GM18505 (cell line): ENCODE measurements at regions not wholly inside any gene's neighbourhood (a gene's known extent, or its start where the extent isn't known, plus 50 kb on each side); places are given as distances from the start of the nearest gene placed in this dataset.

Experiments used
- ATAC-seq: cut with Tn5 transposase; IDR thresholded peaks from one replicate; pipeline ENCODE4 v1.9.1; 2021; ENCODE audit not compliant: unreplicated experiment
- POLR2A ChIP-seq: IDR thresholded peaks from 4 replicates; pipeline ENCODE4 v1.6.1; 2011; ENCODE audit warnings: borderline replicate concordance; ENCODE audit not compliant: insufficient read depth, insufficient read length; ENCODE audit errors: extremely low read depth

DNA sequence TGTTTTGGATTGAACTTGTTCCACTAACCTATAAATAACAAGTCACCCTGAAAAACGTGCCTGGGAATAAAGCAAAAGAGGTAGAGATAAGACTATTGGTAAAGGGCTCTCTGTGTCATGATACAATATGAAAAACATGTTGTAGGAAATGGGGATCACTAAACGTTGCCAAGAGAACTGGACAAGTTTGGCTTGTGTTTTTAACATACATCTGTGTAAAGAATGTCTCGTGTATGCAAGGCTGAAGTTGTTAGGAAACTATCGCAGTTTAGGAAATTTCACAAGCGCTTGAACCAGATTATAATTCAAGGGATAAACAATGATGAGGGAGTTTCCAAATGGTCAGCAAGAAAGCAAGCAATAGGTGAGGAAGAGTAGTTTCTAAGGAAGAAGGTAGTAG, 655.8 kb downstream of the PCDH7 start:
- no peak for TF ChIP-seq POLR2A

DNA sequence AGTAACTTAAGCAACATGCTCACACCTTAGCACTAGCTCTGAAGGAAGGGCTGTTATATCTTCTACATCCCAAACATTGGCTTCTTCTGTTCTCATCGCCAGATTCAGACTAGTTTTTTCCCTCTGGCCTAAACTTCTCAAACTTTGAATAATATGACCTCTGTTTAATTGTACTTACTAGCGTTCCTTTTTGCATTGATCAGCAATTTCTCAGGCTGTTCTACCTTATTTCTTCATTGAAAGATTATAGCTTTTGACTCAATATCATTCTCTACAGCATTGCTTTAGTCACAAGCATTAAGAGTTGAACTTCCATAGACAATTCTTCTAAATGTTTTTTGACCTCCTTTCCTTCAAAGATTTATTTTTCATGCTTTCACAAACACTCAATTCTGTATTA, 659.2 kb downstream of the PCDH7 start:
- ATAC-seq = no peak
- TF ChIP-seq POLR2A = no peak

More for the DNA sequence above, 655.8 kb downstream of the PCDH7 start:
- ATAC-seq = no peak

DNA sequence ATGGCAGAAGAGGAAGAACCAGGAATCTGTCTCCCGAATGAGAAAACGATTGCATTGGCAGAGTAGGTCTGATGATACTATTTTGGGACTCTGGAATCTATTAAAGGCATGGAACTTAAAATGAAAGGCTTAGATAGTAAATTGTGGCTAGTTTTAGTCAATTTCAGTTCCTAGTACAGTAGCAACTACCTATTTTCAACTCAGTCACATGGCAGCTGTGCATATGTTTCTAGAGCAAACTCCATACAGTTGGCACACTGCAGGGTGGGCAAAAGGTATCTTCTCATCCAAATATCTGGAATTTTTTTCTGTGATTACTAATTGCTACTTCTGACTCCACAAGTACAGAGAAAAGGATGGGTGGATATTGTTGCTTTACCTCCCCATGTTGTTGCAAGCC, 663.6 kb downstream of the PCDH7 start:
- TF ChIP-seq POLR2A = no peak
- no peak for ATAC-seq

DNA sequence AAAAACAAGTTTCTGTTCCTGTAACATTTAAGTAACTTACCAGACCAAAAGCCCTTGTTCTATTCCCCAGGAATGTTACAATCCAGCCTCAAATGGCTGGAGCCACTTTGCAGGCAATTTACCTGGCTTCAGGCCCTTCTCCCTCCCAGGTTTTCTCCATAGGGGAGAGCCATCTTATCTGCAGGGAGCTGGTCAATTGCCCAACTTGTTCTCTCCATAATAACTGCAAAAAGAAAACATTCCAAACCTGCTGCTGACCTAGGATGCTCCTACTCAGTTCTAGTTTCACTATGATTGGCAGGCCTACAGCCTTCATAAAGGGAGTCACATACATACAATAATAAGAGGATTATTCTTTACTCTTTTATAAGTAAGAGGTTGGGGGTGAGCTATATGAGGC, 670.7 kb downstream of the PCDH7 start:
- TF ChIP-seq POLR2A = no peak
- no peak for ATAC-seq

DNA sequence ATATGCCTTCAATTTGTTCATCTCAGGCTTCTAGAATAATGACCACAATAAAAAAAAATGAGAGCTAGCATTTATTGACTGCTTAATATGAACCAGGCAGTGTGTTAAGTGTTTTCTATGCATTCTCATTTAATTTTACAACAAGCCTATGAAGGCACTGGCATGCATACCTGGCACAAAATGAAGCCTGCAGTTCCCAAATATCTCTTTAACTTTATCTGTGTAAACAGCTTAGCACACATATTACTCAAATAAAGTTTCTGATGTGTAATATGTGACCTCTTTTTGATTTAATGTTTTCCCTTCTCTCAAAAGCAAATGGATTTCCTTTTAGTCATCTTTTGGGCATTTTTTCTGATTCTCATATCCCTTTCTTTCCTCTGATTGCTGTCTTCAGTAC, 671.8 kb downstream of the PCDH7 start:
- TF ChIP-seq POLR2A = no peak
- no peak for ATAC-seq

DNA sequence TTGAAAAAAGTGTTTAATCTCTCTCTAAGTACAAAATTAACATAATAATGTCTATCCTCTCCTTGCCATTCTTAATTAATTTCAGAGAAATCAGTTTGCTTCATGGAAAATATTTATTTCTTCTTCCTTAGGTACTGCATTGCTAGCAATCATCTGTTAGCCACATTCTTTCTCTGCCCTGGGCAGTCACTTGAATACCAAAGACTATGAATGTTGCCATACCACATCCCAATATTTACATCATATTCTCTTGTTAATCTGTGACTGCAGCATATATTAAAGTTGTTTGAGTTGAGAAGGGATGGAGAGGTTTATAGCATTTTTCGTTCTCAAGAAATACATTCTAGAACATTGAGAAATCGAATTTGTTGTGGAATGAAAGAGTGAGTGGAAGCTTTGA, 672.8 kb downstream of the PCDH7 start:
- no peak for TF ChIP-seq POLR2A
- no peak for ATAC-seq

DNA sequence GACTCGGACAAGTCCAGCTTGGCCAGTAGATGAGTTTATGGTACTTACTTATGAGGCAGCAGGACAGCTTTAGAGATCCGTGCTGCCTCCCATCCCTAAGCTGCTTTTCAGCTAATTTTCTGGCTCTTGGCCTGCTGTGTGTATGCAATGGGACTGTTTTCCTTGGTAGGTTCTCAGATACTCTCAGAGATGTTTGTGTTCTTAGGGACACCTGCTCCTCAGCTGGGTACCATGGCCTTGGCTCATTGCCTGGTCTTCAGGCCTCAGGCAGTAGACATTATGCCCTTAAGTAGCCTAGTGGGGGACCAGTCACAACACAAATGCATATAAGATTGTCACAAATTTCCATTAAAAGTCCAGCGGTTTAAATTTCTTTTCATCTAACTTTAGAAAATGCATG, 688.0 kb downstream of the PCDH7 start:
- TF ChIP-seq POLR2A = no peak
- ATAC-seq = no peak

DNA sequence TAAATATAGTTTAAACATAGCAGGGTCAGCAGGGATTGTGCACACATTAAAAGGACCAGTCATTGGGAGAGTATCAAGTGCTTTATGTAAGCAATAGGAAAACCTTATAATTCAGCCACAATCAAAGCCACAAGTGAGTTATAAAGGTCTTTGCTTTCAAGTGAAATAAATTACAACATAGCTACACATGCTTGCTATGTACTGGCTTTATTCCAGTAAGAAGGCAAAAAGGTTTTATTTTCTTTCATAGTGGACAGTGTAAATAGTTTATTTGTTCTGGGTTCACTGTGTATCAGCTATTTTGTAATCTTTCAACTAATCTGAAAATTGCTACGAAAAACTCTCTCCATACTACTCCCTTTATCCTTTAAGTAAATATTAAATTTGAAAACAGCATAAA, 691.4 kb downstream of the PCDH7 start:
- no peak for ATAC-seq
- no peak for TF ChIP-seq POLR2A

DNA sequence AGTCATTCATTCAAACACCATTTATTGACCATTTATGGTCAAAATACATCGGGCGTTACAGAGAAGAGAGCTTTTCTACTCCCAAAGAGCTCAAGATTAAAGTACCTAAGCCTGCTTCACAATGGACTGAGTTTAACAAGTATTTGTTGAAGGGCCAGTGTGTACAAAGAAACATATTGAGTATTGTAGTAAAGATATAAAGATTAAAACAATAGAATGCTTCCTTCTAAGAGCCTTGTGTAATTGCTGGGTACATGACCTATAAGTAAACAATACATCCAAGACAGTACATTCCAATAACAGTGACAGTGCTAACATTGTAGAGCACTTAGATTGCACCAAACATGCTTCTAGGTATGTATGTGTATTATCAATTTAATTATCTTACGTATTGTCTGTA, 695.5 kb downstream of the PCDH7 start:
- ATAC-seq = no peak
- TF ChIP-seq POLR2A = no peak

DNA sequence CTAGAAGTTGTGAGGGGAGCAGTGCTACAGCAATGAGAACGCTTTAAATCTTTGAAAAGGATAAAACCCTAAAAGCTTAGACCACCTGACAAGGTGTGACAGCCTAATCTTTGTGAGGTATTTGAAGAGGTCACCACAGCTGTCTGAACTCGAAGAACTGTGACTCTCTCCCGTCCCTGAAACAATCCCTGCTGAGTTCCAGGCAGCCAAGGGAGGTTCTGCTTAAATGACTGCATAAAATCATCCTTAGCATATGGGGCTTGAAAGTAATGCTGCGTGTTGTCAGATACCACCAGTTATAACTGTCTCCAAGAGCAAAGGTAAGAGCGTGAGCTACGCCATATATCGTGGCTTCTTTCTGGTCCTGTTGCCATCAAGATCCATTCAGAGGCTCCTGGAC, 696.3 kb downstream of the PCDH7 start:
- ATAC-seq = no peak
- TF ChIP-seq POLR2A = no peak

DNA sequence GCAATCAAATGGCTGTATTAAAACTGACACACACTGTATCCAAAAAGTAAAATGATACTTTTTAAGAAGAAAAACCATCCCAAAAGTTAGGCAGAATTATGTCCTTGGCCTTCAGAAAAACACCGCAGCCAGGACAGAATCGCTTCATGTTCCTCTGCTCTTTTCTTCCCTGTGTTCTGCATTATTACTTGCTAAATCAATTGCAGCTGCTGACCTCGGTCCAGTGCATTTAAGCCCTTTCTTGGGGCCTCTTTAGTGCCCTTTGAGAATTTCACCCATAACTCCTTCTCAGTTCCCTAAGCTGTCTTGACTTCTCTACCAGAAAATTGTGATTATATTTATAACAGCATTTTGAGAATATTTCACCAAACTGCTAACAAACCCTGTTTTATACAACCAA, 696.9 kb downstream of the PCDH7 start:
- TF ChIP-seq POLR2A = no peak
- ATAC-seq = no peak

DNA sequence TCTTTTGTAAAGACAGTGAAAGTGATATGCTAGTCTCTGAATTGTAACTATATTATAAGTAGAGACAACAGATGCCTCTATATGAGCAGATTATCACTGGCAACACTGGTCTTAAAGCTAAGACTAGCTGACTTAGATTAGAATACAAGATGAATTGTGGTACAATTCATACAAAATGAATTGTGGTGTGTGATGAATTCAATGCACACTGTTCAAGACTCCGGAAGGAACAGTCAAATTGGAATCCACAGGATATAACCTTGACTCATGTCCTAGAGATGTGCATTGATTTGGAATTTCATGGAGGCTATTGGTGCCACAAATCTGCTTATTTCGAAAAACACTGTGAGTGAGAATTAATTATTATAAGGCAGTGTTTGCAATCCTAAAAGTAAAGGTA, 701.8 kb downstream of the PCDH7 start:
- TF ChIP-seq POLR2A = no peak
- ATAC-seq = no peak

DNA sequence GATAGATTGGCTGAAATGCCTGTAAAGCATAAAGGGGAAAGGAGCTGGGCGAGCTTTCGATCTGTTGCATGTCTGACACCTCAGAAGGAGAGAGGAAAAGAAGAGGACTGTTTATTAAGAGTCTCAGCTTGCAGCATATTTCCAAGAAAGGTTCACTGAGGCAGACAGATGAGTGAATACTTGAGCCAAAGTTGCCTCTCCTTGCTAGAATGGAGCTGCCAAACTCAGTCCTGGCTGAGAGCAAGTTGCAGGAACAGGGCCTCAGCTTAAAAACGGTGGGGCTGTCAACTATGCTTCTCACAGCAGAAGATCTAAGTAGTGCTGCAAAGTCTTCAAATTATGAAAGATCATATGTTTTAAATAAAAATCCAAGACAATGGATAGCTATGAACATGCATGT, 707.5 kb downstream of the PCDH7 start:
- no peak for ATAC-seq
- TF ChIP-seq POLR2A = no peak

DNA sequence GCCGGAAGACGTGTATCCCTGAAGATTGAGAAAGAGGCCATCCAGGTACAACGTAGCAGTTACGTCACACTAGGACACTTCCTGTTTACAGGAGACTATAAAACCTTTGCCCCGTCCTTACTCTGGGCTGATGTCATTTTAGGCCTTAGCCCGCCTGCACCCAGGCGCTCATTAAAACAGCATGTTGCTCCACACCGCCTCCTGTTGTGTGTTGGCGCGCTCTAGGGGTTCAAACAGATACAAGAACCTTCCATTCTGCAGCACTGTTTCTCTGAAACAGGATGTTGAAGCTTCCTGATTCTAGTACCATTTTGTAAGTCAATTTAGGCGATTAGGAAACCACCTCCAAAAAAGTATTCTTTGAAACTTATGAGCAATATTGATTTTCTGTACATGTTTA, 722.1 kb downstream of the PCDH7 start:
- TF ChIP-seq POLR2A = no peak
- ATAC-seq = no peak

DNA sequence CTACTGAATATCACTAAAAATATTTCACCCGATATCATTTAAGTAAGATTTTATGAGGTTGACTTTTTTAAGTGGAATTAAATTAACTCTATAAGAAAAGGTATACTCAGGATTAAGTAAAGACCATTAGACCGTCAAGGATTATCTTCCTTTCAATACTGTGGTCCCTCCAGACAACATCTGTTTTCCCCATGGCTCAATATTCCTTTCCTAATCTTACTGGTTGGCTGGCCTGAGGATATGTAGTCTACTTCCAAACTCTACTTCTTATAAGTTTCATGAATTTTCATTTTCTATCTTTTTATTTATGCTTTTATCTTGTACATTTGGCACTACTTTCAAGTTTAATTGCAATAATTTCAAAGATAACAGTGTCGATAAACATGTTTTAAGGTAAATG, 725.4 kb downstream of the PCDH7 start:
- TF ChIP-seq POLR2A = no peak
- ATAC-seq = no peak
